ENCODE measurements at regions not wholly inside any gene's neighbourhood (a gene's known extent, or its start where the extent isn't known, plus 50 kb on each side); places are given as distances from the start of the nearest gene placed in this dataset.
"Not testable (repeated sequence)": the region's sequence is repeated elsewhere in the genome, so short reads cannot be mapped to it uniquely, and the experiment has no call there.

- Histone ChIP-seq H3K27me3 (no peaks in the 10 kb centered on the region), H3K27ac (no peak overlapping the region), H3K4me3 (ENCODE audit: low read depth in 1 of 2, low read length in 1 of 2) (no peak overlapping the region), H3K9me3 (no peaks in the 10 kb centered on the region), H3K4me1 (ENCODE audit: control insufficient read depth in 1 of 2, insufficient read depth in 1 of 2, low read depth in 1 of 2, low read length in 1 of 2) (no peaks in the 10 kb centered on the region), H3K36me3 (no peaks in the 10 kb centered on the region)
- no peak for TF ChIP-seq CTCF (IDR thresholded peaks at IDR 0.05)
Measured at GRCh38 chr6:50995036-50995435, 176.4 kb downstream of the TFAP2B start.

DNA sequence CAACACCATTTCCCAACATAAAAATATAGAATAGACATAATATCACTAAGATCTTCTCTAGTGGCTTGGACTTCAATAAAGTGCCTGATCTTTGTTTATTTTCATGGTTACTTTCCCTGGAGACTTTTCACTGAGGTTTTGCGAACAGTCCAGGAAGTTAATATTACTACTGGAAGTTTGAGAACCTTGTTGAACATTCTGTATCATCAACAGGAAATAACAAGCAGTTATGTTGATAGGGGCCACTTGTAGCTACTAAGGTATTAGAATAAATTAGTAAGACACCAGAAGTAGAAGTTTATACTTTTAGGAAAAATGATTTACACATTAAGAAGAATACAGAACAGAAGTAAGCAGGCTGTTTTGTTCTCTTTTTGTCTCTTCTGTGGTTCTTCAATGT, 180.2 kb downstream of the TFAP2B start:
- no peaks in the 10 kb centered on the region for H3K27me3 ChIP-seq
- H3K4me3 ChIP-seq (ENCODE audit: low read depth in 1 of 2, low read length in 1 of 2), result no peak overlapping the region
- H3K36me3 ChIP-seq, result no peaks in the 10 kb centered on the region
- H3K4me1 ChIP-seq (ENCODE audit: control insufficient read depth in 1 of 2, insufficient read depth in 1 of 2, low read depth in 1 of 2, low read length in 1 of 2), result no peaks in the 10 kb centered on the region
- H3K9me3 ChIP-seq, result no peaks in the 10 kb centered on the region
- TF ChIP-seq CTCF (IDR thresholded peaks at IDR 0.05), result no peak
- no peak overlapping the region for H3K27ac ChIP-seq

DNA sequence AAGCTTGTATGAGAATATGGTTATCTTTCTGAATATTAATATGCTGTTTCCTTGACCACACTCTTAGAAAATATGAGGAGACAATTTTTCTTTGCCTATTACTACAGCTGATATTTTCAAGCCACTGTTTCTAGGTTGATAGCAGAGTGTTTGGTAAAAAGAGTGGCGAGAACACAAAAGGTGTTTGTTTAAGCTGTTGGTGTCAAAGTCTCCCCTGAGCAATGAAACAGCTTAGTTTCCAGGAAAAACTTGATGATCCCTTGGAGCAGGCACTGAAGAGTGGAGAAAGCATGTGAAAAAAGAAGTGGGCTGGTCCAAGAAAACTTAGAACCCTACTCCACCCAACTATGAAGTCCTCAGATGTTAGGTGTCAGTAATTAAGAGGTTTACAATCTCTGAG, 182.7 kb downstream of the TFAP2B start:
- Histone ChIP-seq H3K36me3 (no peaks in the 10 kb centered on the region), H3K4me1 (ENCODE audit: control insufficient read depth in 1 of 2, insufficient read depth in 1 of 2, low read depth in 1 of 2, low read length in 1 of 2) (no peaks in the 10 kb centered on the region), H3K27me3 (no peaks in the 10 kb centered on the region), H3K4me3 (ENCODE audit: low read depth in 1 of 2, low read length in 1 of 2) (no peak overlapping the region), H3K9me3 (no peaks in the 10 kb centered on the region), H3K27ac (no peak overlapping the region)
- TF ChIP-seq CTCF (IDR thresholded peaks at IDR 0.05), result no peak

DNA sequence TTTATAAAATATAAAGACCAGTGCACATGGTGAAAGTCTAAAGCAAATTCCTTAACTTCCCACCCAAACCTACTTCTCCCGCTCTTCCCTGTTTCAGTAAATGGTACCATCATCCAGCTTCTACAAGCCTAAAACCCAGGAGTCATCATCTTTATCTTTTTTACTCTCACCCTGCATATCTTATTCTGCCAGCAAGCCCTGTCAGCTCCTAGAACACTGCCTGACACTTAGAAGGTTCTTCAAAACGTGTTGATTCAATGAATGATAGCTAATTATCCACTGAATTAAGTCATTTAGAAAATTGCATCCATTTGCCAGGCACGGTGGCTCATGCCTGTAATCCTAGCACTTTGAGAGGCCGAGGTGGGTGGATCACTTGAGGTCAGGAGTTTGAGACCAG, 185.7 kb downstream of the TFAP2B start:
- Histone ChIP-seq H3K27me3 (no peaks in the 10 kb centered on the region), H3K4me1 (ENCODE audit: control insufficient read depth in 1 of 2, insufficient read depth in 1 of 2, low read depth in 1 of 2, low read length in 1 of 2) (no peaks in the 10 kb centered on the region), H3K9me3 (no peaks in the 10 kb centered on the region), H3K36me3 (no peaks in the 10 kb centered on the region), H3K4me3 (ENCODE audit: low read depth in 1 of 2, low read length in 1 of 2) (no peak overlapping the region), H3K27ac (no peak overlapping the region)
- TF ChIP-seq CTCF (IDR thresholded peaks at IDR 0.05), result no peak

GRCh38 chr6:51005779-51006178, 187.1 kb downstream of the TFAP2B start:
- Histone ChIP-seq H3K9me3 (no peaks in the 10 kb centered on the region), H3K36me3 (no peaks in the 10 kb centered on the region), H3K4me1 (ENCODE audit: control insufficient read depth in 1 of 2, insufficient read depth in 1 of 2, low read depth in 1 of 2, low read length in 1 of 2) (no peaks in the 10 kb centered on the region), H3K4me3 (ENCODE audit: low read depth in 1 of 2, low read length in 1 of 2) (no peak overlapping the region), H3K27ac (no peak overlapping the region), H3K27me3 (no peaks in the 10 kb centered on the region)
- no peak for TF ChIP-seq CTCF (IDR thresholded peaks at IDR 0.05)

DNA sequence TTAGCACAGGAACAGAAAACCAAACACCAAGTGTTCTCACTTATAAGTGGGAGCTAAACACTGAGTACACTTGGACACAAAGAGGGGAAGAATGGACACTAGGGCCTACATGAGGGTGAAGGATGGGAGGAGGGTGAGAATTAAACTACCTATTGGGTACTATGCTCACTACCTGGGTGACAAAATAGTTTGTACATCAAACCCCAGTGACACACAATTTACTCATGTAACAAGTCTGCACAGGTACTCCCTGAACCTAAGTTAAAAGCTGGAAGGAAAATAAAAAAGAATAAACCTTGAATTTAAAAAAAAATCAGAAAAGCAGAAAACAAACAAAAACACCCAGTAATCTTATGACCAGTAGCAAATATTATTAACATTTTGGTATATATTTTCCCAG, 188.6 kb downstream of the TFAP2B start:
- H3K36me3 ChIP-seq, result no peaks in the 10 kb centered on the region
- H3K9me3 ChIP-seq, result no peaks in the 10 kb centered on the region
- no peak for TF ChIP-seq CTCF (IDR thresholded peaks at IDR 0.05)
- H3K4me1 ChIP-seq (ENCODE audit: control insufficient read depth in 1 of 2, insufficient read depth in 1 of 2, low read depth in 1 of 2, low read length in 1 of 2), result no peaks in the 10 kb centered on the region
- no peaks in the 10 kb centered on the region for H3K27me3 ChIP-seq
- H3K27ac ChIP-seq, result no peak overlapping the region
- H3K4me3 ChIP-seq (ENCODE audit: low read depth in 1 of 2, low read length in 1 of 2), result no peak overlapping the region

- not testable (repeated sequence) for H3K4me1 ChIP-seq (ENCODE audit: control insufficient read depth in 1 of 2, insufficient read depth in 1 of 2, low read depth in 1 of 2, low read length in 1 of 2); H3K27ac ChIP-seq; H3K9me3 ChIP-seq; H3K4me3 ChIP-seq (ENCODE audit: low read depth in 1 of 2, low read length in 1 of 2); H3K27me3 ChIP-seq; H3K36me3 ChIP-seq
Measured at GRCh38 chr6:51008693-51009092, 190.0 kb downstream of the TFAP2B start.

All from neutrophil (primary cell).